Stimulated activated CD4-positive, alpha-beta T cell treated with anti-CD3 and anti-CD28 coated beads, TNF-alpha, amount 100 ng/mL, for 1 hour (primary cell): ENCODE measurements at regions not wholly inside any gene's neighbourhood (a gene's known extent, or its start where the extent isn't known, plus 50 kb on each side); places are given as distances from the start of the nearest gene placed in this dataset.
"Not testable (repeated sequence)": the region's sequence is repeated elsewhere in the genome, so short reads cannot be mapped to it uniquely, and the experiment has no call there.

Source experiments
- DNase-seq, 3 donors: peaks; one replicate each; pipeline ENCODE4 v3.0.0-alpha.2; 2020; ENCODE audit warnings: low read depth in 3 of 3, low spot score in 1 of 3

DNA sequence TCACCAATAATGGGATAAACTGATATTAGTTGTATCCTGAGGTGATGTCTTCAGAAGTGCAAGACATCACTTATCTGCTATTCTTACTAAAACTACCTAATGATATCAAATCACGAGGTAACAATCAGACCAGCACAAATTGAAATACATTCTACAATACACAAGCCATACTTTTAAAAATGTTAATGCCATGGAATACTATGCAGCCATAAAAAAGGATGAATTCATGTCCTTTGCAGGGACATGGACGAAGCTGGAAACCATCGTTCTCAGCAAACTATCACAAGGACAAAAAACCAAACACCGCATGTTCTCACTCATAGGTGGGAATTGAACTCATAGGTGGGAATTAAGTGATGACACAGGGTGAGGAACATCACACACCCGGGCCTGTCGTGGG, 129.3 kb downstream of the SST start:
- no peak for DNase-seq

DNA sequence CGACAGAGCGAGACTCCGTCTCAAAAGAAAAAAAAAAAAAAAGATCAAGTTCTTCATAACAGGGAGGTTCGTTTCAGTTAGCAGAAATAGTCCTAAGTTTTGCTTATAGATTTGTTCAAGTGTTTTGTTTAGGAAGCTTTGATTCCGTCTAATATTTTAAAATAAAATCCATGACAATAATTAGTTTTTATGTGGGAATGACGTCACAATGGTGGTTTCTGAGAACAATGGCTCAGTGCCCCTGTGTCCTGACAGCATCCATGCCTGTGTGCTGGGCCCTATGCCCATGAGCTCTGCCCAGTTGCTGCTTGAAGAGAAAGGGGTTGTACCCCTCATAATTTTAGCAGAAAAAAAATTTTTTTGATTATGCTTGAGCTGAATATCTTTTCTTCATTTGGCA, 134.0 kb downstream of the SST start:
- DNase-seq = no peak

- DNase-seq = no peak
Observed at GRCh38 chr3:187533797-187534196, 136.4 kb downstream of the SST start.

- DNase-seq = no peak
Observed at GRCh38 chr3:187531831-187532230, 138.4 kb downstream of the SST start.

- DNase-seq = no peak
Observed at GRCh38 chr3:187522890-187523289, 147.3 kb downstream of the SST start.

- DNase-seq = no peak
Observed at GRCh38 chr3:187522293-187522692, 147.9 kb downstream of the SST start.

- no peak for DNase-seq
Observed at GRCh38 chr3:187521546-187521945, 148.6 kb downstream of the SST start.

GRCh38 chr3:187520027-187520945, 149.9 kb downstream of the SST start:
- no peak for DNase-seq

DNA sequence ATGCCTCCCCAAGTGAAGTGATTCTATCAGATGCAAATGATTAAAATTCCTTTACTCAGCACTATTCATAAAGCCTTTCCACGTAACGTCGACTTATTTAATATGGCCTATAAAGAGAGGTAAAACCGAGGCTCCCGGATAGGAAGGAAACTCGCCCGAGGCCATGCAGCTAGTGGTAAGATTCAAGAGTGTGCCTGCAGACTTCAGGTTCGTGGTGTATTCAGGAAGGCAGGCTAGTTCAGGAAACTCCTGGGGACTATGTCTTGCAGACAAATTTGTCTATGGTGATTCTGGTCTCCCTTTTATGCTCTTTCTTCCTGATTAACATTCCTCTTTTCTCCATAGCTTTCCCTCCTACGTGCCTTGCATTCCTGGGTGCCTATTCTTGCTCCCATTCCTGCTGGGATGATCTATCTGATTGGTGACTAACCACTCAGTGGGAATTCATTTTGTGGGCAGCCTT, 150.7 kb downstream of the SST start:
- DNase-seq = no peak

- DNase-seq = no peak
Observed at GRCh38 chr3:187518616-187519015, 150.4 kb downstream of the RTP4 start.

- no peak for DNase-seq
Observed at GRCh38 chr3:187518207-187518606, 150.0 kb downstream of the RTP4 start.

- DNase-seq = no peak
Observed at GRCh38 chr3:187516446-187517185, 148.4 kb downstream of the RTP4 start.

- DNase-seq = no peak
Observed at GRCh38 chr3:187507905-187508304, 139.7 kb downstream of the RTP4 start.

DNA sequence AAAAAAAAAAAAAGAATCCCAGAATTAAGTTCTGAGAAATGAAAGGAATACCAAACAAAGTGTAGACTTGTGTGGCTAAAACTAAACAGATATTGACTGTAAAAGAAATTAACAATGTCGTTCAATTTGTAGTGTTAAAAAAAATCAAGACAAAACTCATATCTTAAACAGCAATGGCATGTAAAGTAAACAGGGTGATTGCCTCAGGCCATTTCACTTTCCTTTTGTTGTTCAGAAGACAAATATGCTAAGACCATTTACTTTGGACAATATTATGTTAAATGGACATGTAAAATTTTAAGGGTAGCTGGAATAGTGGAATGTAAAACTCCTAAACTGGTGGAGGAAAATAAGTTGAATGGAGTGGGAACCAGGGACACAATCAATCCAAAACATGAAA, 139.1 kb downstream of the RTP4 start:
- no peak for DNase-seq

GRCh38 chr3:187504435-187504834, 136.2 kb downstream of the RTP4 start:
- no peak for DNase-seq

- no peak for DNase-seq
Observed at GRCh38 chr3:187498211-187498724, 130.1 kb downstream of the RTP4 start.

DNA sequence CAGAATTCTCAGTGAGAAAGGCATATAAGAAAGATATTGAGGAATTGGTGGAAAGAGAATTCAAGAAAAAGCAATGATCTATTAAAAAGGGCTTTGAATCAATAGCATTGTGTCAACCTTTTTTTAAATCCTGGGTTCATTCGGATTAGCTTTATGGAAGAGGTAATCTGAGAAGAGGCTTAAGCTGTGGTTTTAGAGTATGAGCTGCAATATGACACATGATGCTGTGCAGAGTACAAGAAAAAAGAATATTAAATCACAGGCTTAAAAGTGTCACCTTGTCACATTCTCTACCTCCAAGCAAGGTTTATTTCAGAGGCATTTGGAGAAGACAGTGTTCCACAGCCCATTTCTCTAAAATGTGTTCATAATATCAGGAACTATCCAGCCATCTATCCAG, 128.9 kb downstream of the RTP4 start:
- no peak for DNase-seq

- DNase-seq = not testable (repeated sequence)
Observed at GRCh38 chr3:187494056-187494455, 125.9 kb downstream of the RTP4 start.

DNA sequence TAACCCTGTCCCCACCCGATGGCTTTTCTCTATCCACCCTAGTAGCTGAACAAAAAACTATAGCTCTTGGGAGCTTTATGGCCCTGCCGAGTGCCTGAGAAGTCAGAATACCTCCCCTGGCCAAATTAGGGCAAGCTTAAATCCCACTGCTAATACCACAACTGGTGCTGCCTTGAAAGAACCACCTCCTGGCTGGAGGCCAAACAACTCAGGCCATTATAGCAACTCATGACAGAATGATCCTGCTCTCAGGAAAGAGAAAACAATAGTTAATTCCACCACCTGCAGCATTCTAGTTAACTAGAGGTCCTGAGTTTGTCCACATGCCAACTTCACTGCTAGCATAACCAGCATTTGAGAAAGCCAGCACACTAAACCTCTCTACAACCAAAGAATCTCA, 123.2 kb downstream of the RTP4 start:
- no peak for DNase-seq

DNA sequence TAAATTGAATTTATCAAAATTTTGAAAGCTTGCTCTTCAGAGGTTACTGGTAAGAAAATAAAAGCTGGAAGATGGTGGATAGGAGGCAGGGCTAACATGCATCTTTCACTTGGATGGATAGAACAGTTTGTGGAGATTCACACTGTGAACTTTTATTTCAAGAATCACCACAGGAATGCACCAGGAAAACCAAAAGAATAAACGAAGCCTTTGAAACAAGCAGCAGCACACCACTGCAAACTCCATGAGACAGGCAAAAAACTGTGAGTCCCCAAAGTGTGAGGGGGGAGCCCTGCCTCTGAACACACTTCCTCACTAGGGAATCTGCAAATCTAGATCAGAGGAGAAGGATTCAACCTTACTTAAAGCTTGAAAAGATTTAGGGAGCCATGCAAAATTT, 122.2 kb downstream of the RTP4 start:
- DNase-seq = no peak

- DNase-seq = no peak
Observed at GRCh38 chr3:187484547-187485295, 116.5 kb downstream of the RTP4 start.
